ENCODE measurements at regions not wholly inside any gene's neighbourhood (a gene's known extent, or its start where the extent isn't known, plus 50 kb on each side); places are given as distances from the start of the nearest gene placed in this dataset.

GRCh38 chr6:71579902-71580301 is 291.3 kb downstream of the OGFRL1 start:
- Mint-ChIP-seq H3K9me3 (no peaks in the 10 kb centered on the region; the same call in 1 of the 2 replicates), H3K4me3 (no peak overlapping the region), H3K27ac (no peak overlapping the region), H3K4me1 (no peaks in the 10 kb centered on the region), H3K27me3 (ENCODE audit: low read depth) (no peaks in the 10 kb centered on the region), H3K36me3 (no peaks in the 10 kb centered on the region)
- POLR2A ChIA-PET = no interaction called here
- DNase-seq (ENCODE audit: low spot score) (no peak), ATAC-seq (no peak)
- CTCF ChIA-PET = no interaction called here
- TF ChIP-seq SMAD3 (CRISPR knock-in tag; IDR thresholded peaks at IDR 0.05; ENCODE audit: borderline replicate concordance) (no peak), JUN (CRISPR knock-in tag; IDR thresholded peaks at IDR 0.05) (no peak), ZNF317 (CRISPR knock-in tag; IDR thresholded peaks at IDR 0.05; ENCODE audit: borderline replicate concordance, low read depth) (no peak), ZNF532 (CRISPR knock-in tag; IDR thresholded peaks at IDR 0.05; ENCODE audit: borderline replicate concordance) (no peak), FOXK1 (CRISPR knock-in tag; IDR thresholded peaks at IDR 0.05) (no peak), IRF2 (CRISPR knock-in tag; IDR thresholded peaks at IDR 0.05; ENCODE audit: borderline replicate concordance, low read depth) (no peak), IRF1 (CRISPR knock-in tag; IDR thresholded peaks at IDR 0.05) (no peak), E2F4 (CRISPR knock-in tag; IDR thresholded peaks at IDR 0.05; ENCODE audit: borderline replicate concordance, low read depth) (no peak), NR1H2 (CRISPR knock-in tag; IDR thresholded peaks at IDR 0.05) (no peak), ELF4 (CRISPR knock-in tag; IDR thresholded peaks at IDR 0.05; ENCODE audit: low read depth) (no peak), CDX4 (CRISPR knock-in tag; IDR thresholded peaks at IDR 0.05; ENCODE audit: borderline replicate concordance) (no peak), E2F5 (CRISPR knock-in tag; IDR thresholded peaks at IDR 0.05) (no peak), ZNF138 (CRISPR knock-in tag; conservative IDR thresholded peaks at IDR 0.05) (no peak), ZNF512 (CRISPR knock-in tag; IDR thresholded peaks at IDR 0.05; ENCODE audit: borderline replicate concordance) (no peak)

GRCh38 chr6:71582820-71583219 is 294.2 kb downstream of the OGFRL1 start:
- ChIA-PET POLR2A (interaction anchor here (0.5 kb wide), 1 partner anchor 1030 kb away, joined by 4 read pairs; no protein-coding TSS in a partner anchor), CTCF (no interaction called here)
- H3K36me3 Mint-ChIP-seq = no peaks in the 10 kb centered on the region
- no peak overlapping the region for H3K4me3 Mint-ChIP-seq
- DNase-seq (ENCODE audit: low spot score) (no peak), ATAC-seq (no peak)
- no peaks in the 10 kb centered on the region for H3K27me3 Mint-ChIP-seq (ENCODE audit: low read depth)
- peaks cover 3% of the 10 kb centered on the region; the same call in 1 of the 2 replicates for H3K9me3 Mint-ChIP-seq
- H3K4me1 Mint-ChIP-seq = no peaks in the 10 kb centered on the region
- H3K27ac Mint-ChIP-seq = no peak overlapping the region
- TF ChIP-seq CREM (CRISPR knock-in tag; IDR thresholded peaks at IDR 0.05) (no peak), E2F4 (CRISPR knock-in tag; IDR thresholded peaks at IDR 0.05; ENCODE audit: borderline replicate concordance, low read depth) (no peak), RELA (CRISPR knock-in tag; IDR thresholded peaks at IDR 0.05; ENCODE audit: borderline replicate concordance) (no peak), SP1 (CRISPR knock-in tag; conservative IDR thresholded peaks at IDR 0.05) (no peak), ARID4B (CRISPR knock-in tag; IDR thresholded peaks at IDR 0.05; ENCODE audit: borderline replicate concordance) (no peak), IRF1 (CRISPR knock-in tag; IDR thresholded peaks at IDR 0.05) (no peak)
